ENCODE measurements at regions not wholly inside any gene's neighbourhood (a gene's known extent, or its start where the extent isn't known, plus 50 kb on each side); places are given as distances from the start of the nearest gene placed in this dataset.

DNA sequence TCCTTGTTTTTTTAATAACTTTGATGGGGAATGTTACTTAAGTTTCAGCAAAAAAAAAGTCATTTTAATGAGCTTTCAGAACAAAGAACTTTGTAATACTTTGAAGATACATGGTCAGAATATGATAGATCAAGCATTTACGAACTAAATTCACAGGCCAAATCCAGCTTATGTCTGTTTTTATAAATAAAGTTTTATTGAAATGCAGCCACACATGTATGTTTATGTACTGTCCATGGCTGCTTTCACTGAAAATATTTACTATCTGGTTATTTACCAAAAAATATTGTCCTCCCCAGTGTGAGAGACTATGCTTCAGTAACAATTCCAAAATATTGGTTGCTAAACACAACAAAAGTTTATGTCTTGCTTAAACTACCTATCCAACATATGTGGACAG is 366.7 kb downstream of the PIK3R1 start:
- no peak for DNase-seq (ENCODE audit: low read depth in 2 of 2)

- DNase-seq (ENCODE audit: low read depth in 2 of 2), result no peak
Observed at GRCh38 chr5:68587171-68587570, 371.6 kb downstream of the PIK3R1 start.

DNA sequence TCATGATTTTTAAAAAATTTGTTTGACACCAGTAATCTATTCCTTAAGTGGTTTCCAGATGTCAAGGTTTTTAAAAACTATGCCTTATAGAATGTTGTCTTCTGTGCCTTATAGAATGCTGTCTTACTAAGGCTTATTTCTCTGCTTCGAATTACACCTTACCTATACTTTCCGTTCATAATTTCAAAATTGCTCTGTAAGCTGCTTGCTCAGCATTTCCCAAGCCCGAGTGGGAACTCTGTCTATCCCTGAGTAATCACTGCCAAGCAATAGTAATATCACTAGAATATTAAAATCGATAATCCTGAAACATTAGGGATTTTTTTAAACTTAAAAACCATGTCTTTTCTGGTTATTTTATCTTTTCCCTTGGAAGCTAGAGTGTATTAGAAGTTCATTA is 376.3 kb downstream of the PIK3R1 start:
- DNase-seq (ENCODE audit: low read depth in 2 of 2), result no peak

DNA sequence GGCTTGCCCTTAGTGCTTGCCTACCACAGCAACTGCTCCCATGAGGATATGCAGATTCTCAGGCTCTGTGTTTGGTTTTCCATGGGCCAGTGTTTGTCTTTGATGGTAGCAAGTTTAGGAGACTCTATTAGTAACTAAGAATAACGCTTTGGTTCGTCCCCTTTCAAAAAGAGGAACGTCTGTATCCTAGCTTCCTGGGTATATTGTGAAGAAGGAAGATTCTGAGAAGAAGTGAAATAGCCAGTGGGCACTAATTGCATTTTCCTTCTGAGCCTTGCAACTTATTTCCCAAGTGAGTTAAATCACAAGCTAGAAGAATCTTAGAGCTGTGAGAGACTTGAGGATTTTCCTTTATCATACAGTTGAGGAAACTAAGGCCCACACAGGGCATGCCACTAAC is 376.8 kb downstream of the PIK3R1 start:
- DNase-seq (ENCODE audit: low read depth in 2 of 2), result no peak

DNA sequence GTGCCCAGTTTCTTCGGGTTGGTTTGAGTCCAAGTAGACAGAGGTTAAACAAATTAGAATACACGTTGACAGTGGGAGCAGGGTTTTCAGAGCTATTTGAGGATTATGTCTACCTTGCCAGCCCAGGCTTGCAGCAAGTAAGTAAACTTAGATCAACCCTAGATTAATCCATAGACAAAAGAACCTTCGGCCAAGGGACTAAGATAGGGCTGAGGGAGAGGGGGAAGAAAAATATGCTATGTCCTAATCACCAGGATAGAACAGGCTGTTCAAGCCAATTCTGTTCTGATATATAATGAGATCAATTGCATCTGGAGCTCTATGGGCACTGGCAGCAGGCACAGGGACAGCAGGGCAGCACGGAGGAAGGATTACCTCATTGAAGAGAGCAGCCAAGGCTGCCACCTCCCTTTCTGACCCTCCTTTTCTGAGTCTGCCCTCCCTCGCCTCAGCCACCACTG is 377.7 kb downstream of the PIK3R1 start:
- no peak for DNase-seq (ENCODE audit: low read depth in 2 of 2)

- no peak for DNase-seq (ENCODE audit: low read depth in 2 of 2)
Observed at GRCh38 chr5:68612972-68613371, 397.4 kb downstream of the PIK3R1 start.

- DNase-seq (ENCODE audit: low read depth in 2 of 2), result no peak
Observed at GRCh38 chr5:68618501-68618900, 402.9 kb downstream of the PIK3R1 start.

DNA sequence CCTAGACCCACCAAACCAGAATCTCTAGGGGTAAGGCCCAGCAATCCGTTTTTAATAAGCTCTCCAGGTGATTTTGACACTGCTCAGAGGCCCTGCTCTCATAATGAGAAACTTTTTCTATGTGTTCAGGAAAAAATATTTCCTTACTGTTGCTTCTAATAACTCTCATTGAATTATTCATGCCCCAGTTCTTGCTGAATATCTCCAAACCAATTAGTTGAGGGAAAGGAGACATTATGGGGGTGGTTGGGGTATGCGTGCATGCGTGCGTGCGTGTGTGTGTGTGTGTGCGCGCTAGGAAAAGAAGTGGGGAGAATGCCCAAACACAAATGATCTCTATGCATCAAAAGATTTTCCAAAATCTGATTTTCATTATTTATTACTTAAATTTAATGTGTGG is 411.4 kb downstream of the PIK3R1 start:
- no peak for DNase-seq (ENCODE audit: low read depth in 2 of 2)

DNA sequence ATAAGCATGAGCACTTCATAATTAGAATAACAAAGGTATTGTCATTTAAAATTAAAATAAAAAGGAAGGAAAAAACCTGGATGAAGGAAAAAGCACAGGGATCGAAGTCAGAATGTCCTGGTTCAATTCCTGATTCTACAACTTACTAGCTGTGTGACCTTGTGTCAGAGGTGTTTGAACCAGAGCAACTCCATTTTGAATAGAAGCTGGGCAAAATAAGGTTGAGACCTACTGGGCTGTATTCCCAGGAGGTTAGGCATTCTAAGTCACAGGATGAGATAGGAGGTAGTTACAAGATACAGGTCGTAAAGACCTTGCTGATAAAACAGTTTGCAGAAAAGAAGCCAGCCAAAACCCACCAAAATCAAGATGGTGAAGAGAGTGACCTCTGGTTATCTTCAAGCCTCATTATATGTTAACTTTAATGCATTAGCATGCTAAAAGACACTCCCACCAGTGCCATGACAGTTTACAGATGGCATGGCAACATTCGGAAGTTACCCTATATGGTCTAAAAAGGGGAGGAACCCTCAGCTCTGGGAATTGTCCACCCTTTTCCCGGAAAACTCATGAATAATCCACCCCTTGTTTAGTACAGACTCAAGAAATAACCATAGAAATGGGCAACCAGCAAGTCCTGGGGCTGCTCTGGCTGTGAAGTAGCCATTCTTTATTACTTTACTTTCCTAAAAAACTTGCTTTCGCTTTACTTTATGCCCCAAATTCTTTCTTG is 412.7 kb downstream of the PIK3R1 start:
- no peak for DNase-seq (ENCODE audit: low read depth in 2 of 2)

DNA sequence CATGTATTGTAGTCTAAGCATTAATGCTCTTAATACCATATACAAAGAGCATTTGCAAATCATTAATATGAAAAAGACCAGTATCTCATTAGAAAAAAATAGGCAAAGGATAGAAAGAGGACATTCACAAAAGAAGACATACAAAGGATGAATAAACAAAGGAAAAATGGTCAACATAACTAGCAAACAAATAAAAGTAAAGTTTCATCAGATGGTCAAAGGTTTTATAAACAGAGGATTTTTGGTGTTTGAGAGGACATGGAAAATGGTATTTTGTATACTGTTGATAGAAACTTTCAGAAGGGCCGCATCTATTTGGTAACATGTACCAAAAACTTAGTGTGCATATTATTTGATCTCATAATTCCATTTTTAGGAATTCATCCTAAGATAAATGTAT is 414.8 kb downstream of the PIK3R1 start:
- no peak for DNase-seq (ENCODE audit: low read depth in 2 of 2)

GRCh38 chr5:68631884-68632283 is 416.3 kb downstream of the PIK3R1 start:
- DNase-seq (ENCODE audit: low read depth in 2 of 2), result no peak

- no peak for DNase-seq (ENCODE audit: low read depth in 2 of 2)
Observed at GRCh38 chr5:68641211-68641610, 425.7 kb downstream of the PIK3R1 start.

DNA sequence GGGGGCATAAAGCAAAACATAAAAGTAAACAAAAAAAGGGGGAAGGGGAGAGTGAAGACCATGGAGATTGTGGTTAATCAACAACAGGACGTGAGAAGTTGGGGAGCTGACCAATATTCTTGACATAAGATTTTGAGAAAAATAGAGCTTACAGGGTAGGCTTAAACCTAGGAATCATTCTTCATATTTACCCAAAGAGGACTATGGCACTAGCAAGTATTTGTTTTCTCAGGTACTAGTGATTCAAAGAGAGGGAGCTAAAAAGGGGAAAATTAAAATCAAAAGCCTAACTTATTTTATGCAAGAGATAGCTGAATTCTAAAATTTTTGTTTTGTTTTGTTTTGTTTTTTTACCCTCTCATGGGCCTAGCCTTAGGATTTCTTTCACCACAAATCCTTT is 427.5 kb downstream of the PIK3R1 start:
- DNase-seq (ENCODE audit: low read depth in 2 of 2), result no peak

DNA sequence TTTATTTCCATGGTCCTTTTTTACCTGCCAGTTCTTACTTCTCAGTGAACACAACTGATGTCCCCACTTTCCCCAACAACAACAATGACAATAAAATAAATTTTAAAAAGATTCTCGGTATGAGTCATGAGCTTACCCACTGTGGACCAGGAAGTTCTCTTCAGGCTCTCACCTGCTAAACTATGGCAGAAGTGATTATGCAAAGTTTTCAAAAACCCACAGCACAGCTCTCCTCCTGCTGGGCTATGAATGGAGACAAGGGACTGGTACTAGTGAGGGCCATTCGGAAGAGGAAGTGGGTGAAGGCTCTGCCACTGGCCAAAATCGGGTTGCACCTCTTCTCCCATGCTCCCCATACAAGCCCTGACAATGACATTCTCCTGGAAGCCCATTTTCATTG is 429.4 kb downstream of the PIK3R1 start:
- DNase-seq (ENCODE audit: low read depth in 2 of 2), result no peak

DNA sequence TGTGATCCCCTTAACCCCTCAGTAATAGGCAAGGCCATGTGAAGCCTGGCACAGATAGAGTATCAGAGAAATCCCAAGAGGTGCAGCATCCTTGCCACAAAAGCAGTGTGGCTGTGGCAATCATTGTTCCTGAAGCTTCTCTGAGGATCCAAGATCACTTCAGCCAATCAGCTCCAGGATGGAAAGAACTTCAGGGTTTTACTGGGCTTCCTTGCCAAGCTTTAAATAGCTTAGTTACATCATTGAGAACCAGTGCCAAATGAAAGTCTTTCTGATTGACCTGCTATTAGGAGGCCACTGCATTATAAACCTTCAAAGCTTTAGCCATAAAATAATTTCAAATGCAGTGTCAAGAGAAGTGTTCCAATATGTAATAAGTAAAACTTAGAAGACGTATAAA is 430.6 kb downstream of the PIK3R1 start:
- no peak for DNase-seq (ENCODE audit: low read depth in 2 of 2)

- DNase-seq (ENCODE audit: low read depth in 2 of 2), result no peak
Observed at GRCh38 chr5:68647743-68648142, 432.2 kb downstream of the PIK3R1 start.

DNA sequence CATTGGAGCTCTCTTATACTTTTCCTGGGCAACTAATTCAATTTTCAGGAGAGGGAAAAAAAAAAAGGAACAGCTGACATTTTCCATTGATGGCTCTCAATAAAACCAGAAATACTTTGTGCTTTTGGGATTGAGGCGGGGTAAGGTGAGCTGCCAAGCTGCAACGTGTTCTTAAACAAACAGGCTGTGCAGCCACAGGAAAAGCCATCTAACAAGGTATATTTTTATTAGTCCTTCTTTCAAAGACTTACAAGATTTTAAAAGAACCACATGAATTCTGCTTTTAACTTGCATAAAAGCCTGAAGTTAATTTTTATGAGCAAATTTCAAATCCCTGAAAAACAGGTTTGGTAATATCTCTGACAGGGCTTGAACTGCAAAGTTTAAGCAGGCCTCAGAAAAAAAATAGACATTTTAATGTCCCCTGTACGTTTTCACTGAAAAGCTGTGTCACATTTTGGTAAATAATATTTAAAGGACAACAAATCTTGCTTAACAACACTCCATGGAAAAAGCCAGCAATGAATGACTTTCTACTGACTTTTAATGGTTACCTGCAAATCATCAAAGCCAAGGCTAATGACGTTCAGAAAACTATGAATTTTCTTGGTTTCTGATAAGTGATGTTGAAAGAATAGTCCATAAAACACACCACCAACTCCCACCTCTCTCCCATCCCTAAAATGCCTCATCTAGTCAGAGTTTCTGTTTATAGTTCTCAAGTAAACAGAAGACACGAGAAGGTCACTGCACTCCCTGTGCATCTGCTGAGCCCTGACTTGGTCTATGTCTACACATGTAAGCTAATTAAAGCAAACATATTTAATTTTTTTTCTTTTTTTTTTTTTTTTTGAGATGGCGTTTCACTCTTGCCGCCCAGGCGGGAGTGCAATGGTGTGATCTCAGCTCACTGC is 433.6 kb downstream of the PIK3R1 start:
- DNase-seq (ENCODE audit: low read depth in 2 of 2), result no peak

DNA sequence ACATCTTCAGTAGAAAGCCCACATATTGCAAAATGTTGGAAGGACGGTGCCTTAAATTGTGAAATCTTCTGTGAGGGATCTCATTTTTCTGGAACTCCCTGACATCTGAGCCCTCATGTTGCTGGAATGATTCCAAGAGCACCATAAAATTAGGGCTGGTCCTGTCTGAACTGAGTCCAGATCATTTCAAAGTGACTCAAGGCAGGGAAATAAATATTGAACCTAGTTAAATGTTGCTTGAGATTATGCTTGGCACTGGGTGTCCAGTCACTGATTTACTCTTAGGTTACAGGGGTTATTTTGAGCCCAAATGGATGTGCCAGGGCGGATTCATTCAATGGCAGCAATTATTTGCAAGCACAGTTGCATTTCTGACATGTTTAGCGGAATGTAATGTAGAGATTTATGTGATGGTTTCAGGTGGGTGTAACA is 437.0 kb downstream of the PIK3R1 start:
- no peak for DNase-seq (ENCODE audit: low read depth in 2 of 2)

GRCh38 chr5:68653471-68653870 is 437.9 kb downstream of the PIK3R1 start:
- no peak for DNase-seq (ENCODE audit: low read depth in 2 of 2)

- DNase-seq (ENCODE audit: low read depth in 2 of 2), result no peak
Observed at GRCh38 chr5:68657055-68657961, 436.5 kb upstream of the SLC30A5 start.

- DNase-seq (ENCODE audit: low read depth in 2 of 2), result no peak
Observed at GRCh38 chr5:68658810-68659372, 434.9 kb upstream of the SLC30A5 start.

DNA sequence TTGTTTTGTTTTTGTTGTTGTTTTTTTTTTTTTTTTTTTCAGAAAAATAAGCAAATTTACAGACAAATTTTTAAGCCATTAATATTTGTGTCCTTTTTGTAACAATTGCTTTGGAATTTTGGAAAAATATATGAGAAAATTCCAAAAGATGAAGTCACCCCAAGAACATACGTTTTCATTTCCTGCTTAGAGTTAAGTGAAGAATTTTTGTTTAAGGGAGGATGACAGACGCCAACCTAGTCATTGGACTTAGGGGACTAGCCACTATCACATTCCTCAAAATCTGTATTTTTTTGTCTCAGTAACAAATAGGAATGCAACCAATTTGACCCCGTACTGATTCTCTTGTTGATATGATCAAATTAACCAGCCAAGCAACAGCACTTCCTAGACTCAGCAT is 433.9 kb upstream of the SLC30A5 start:
- DNase-seq (ENCODE audit: low read depth in 2 of 2), result no peak

Measured in stimulated activated CD8-positive, alpha-beta memory T cell treated with anti-CD3 and anti-CD28 coated beads, Interleukin-15, amount 100 ng/mL, for 4 hours (primary cell).